ENCODE measurements at regions not wholly inside any gene's neighbourhood (a gene's known extent, or its start where the extent isn't known, plus 50 kb on each side); places are given as distances from the start of the nearest gene placed in this dataset.

DNA sequence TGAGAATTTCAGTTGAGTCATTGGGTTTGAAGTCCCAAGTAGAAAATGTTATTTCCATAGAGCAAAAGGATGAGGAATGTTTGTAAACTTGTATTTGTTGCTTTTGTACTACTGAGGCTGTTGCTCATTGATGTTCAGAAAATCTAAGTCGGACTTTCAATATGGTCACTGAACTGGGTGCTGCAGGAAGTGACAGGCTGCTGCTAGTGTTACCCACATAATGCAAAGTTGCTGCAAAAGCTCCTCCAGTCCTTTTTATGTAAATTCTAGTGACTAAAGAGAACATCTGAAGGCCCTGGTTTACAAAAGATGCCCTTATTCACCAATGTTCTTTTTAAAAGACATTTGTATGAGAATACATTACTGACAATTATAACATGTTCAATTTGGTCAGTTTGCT is 131.1 kb upstream of the FAM98A start:
- intact Hi-C loops (cut with DNase I) = no loop called here
- H3K4me3 ChIP-seq = no peak overlapping the region
- 75 to 76% methylated on average over 1 of the region's 1 CpG for WGBS, 2 donors
- H3K9me3 ChIP-seq = peaks cover 0 to 5% (median 0%) of the 10 kb centered on the region in 3 donors
- no peak for DNase-seq
- no peaks in the 10 kb centered on the region for H3K36me3 ChIP-seq
- H3K4me1 ChIP-seq = no peaks in the 10 kb centered on the region
- no peak overlapping the region for H3K27ac ChIP-seq
- no peaks in the 10 kb centered on the region for H3K27me3 ChIP-seq
- TF ChIP-seq POLR2A (IDR thresholded peaks at IDR 0.05) = no peak
- TF ChIP-seq, protein P1, sequence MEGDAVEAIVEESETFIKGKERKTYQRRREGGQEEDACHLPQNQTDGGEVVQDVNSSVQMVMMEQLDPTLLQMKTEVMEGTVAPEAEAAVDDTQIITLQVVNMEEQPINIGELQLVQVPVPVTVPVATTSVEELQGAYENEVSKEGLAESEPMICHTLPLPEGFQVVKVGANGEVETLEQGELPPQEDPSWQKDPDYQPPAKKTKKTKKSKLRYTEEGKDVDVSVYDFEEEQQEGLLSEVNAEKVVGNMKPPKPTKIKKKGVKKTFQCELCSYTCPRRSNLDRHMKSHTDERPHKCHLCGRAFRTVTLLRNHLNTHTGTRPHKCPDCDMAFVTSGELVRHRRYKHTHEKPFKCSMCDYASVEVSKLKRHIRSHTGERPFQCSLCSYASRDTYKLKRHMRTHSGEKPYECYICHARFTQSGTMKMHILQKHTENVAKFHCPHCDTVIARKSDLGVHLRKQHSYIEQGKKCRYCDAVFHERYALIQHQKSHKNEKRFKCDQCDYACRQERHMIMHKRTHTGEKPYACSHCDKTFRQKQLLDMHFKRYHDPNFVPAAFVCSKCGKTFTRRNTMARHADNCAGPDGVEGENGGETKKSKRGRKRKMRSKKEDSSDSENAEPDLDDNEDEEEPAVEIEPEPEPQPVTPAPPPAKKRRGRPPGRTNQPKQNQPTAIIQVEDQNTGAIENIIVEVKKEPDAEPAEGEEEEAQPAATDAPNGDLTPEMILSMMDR (IDR thresholded peaks at IDR 0.05) = no peak

DNA sequence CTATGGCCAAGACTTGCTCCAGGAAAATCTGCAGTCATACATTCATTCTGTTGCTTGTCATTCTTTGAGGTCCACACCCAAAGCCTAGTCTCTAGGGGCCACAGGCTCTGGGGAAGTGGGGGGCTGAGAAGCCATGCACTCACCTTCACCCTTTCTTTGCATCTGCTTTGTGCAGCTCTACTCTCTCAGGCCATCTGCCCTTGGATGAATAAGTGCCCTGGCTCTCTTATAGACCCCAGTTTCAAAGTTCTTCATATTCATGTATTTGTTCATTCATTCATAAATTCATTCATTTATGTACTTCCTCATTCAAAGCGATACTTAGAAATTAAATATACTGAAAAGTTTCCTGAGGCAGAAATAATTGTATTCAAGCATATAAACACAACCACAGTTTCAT is 130.3 kb upstream of the FAM98A start:
- Histone ChIP-seq H3K27me3 (no peaks in the 10 kb centered on the region), H3K27ac (no peak overlapping the region), H3K4me1 (no peaks in the 10 kb centered on the region), H3K36me3 (no peaks in the 10 kb centered on the region), H3K9me3 (peaks cover 0 to 5% (median 0%) of the 10 kb centered on the region in 3 donors), H3K4me3 (no peak overlapping the region)
- intact Hi-C loops (cut with DNase I) = no loop called here
- TF ChIP-seq, protein P1 (IDR thresholded peaks at IDR 0.05) = no peak
- no peak for TF ChIP-seq POLR2A (IDR thresholded peaks at IDR 0.05)
- no peak for DNase-seq
- WGBS, 2 donors = 85 to 93% methylated on average over 1 of the region's 1 CpG

DNA sequence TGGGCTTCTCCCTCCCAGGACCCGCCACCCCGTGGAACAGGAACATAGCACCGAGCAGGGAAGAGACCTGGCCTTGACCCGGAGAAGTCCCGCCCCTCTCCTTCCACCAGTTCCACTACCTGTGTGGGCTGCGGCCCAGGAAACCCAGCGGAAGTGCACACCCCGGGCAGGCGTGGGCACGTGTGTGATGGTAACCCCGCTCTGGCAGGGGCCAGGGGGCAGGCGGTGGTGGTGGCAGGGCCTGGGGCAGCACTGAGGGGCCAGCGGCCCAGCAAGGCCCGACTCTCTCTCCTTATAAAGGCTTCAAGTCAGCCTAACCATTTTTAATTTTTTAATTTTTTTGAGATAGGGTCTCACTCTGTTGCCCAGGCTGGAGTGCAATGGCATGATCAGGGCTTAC is 129.0 kb upstream of the FAM98A start:
- H3K36me3 ChIP-seq = no peaks in the 10 kb centered on the region
- H3K4me1 ChIP-seq = no peaks in the 10 kb centered on the region
- no peak overlapping the region for H3K27ac ChIP-seq
- TF ChIP-seq, protein P1 (IDR thresholded peaks at IDR 0.05) = no peak
- no peak for TF ChIP-seq POLR2A (IDR thresholded peaks at IDR 0.05)
- 90% methylated on average over 5 of the region's 14 CpGs; no CpG with 5 or more reads in 1 of the 2 donors for WGBS, 2 donors
- H3K4me3 ChIP-seq = no peak overlapping the region
- peaks cover 0 to 5% (median 0%) of the 10 kb centered on the region in 3 donors for H3K9me3 ChIP-seq
- intact Hi-C loops (cut with DNase I) = no loop called here
- no peak for DNase-seq
- no peaks in the 10 kb centered on the region for H3K27me3 ChIP-seq

DNA sequence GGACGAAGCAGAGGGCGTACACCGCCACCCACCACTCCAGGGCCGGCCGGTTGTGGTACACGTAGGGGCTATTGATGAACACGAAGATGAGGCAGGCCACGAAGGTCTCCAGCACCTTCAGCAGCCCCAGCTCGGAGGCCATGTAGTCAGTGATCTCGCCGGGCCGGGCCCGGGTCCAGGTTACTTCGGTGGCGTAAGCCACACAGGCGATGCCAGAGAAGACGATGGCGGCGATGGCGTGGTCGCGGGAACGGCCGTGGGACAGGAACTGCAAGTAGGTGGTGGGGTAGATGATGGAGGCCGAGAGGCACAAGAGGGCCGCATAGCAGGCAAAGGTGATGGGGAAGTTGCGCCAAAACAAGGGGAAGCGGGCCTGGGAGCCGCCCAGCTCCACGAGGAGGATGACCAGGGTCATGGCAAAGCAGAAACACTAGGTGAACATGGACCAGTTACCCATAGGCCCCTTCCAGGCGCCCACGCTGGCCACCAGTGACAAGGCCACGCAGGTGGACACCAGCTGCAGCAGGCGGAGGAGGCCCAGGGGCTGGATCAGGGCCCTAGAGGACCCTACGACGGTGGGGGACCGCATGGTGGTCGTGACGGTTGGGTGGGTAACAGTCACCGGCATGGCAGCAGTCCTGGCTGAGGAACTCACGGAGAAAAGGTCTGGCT is 128.4 kb upstream of the FAM98A start:
- TF ChIP-seq, protein P1 (IDR thresholded peaks at IDR 0.05) = no peak
- no peak for TF ChIP-seq POLR2A (IDR thresholded peaks at IDR 0.05)
- Histone ChIP-seq H3K36me3 (no peaks in the 10 kb centered on the region), H3K4me1 (no peaks in the 10 kb centered on the region), H3K4me3 (no peak overlapping the region), H3K27me3 (no peaks in the 10 kb centered on the region), H3K9me3 (peaks cover 0 to 5% (median 0%) of the 10 kb centered on the region in 3 donors), H3K27ac (no peak overlapping the region)
- intact Hi-C loops (cut with DNase I) = no loop called here
- DNase-seq = no peak
- 93 to 96% methylated on average over 25 to 34 of the region's 41 CpGs for WGBS, 2 donors

DNA sequence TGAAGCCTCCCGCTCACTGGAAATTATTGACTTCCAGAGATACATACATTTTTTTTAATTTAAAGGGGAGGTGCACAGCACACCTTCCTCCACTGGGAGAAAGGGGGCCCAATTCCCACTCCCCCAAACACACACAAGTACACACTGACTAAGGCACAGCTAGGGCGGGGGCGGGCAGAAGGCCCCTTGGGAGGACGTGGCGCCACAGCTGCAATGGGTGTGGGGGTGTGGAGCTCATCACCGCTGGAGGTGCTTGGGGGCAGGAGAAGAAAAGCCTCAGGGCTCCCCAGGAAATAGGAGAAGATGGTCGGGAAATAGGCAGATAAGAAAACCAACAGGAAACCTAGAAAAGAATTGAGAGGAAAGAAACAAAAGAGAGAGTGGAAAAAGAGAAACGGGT is 127.3 kb upstream of the FAM98A start:
- WGBS, 2 donors = 78 to 84% methylated on average over 7 of the region's 8 CpGs
- Histone ChIP-seq H3K36me3 (no peaks in the 10 kb centered on the region), H3K9me3 (peaks cover 0 to 5% (median 0%) of the 10 kb centered on the region in 3 donors), H3K4me1 (no peaks in the 10 kb centered on the region), H3K27me3 (no peaks in the 10 kb centered on the region), H3K27ac (no peak overlapping the region), H3K4me3 (no peak overlapping the region)
- intact Hi-C loops (cut with DNase I) = no loop called here
- TF ChIP-seq, protein P1 (IDR thresholded peaks at IDR 0.05) = no peak
- TF ChIP-seq POLR2A (IDR thresholded peaks at IDR 0.05) = no peak
- no peak for DNase-seq
